H9 (cell line): ENCODE measurements at regions not wholly inside any gene's neighbourhood (a gene's known extent, or its start where the extent isn't known, plus 50 kb on each side); places are given as distances from the start of the nearest gene placed in this dataset.

ENCODE experiments used
- DNase-seq: peaks from one replicate; pipeline ENCODE4 v3.0.0-alpha.2; 2017
- H2AFZ ChIP-seq: one replicate; pipeline ENCODE4 v1.6.1; 2013; ENCODE audit warnings: mild to moderate bottlenecking, low read length, control low read depth, moderate library complexity
- H2AK5ac ChIP-seq: 2 replicates; pipeline ENCODE4 v1.6.1; 2013; ENCODE audit warnings: low read length, control low read depth, mixed read lengths; ENCODE audit not compliant: insufficient read length
- H2BK120ac ChIP-seq: one replicate; pipeline ENCODE4 v1.6.1; 2013; ENCODE audit warnings: low read depth, mild to moderate bottlenecking, low read length, control low read depth, inconsistent platforms; ENCODE audit not compliant: poor library complexity, severe bottlenecking
- H2BK12ac ChIP-seq: 2 replicates; pipeline ENCODE4 v1.6.1; 2013; ENCODE audit warnings: low read length, control low read depth, mixed read lengths, low read depth; ENCODE audit not compliant: insufficient read length
- H2BK15ac ChIP-seq: 2 replicates; pipeline ENCODE4 v1.6.1; 2013; ENCODE audit warnings: low read depth, low read length, control low read depth
- H2BK20ac ChIP-seq: one replicate; pipeline ENCODE4 v1.6.1; 2013; ENCODE audit warnings: low read depth, mild to moderate bottlenecking, low read length, control low read depth, inconsistent platforms; ENCODE audit not compliant: poor library complexity, severe bottlenecking
- H2BK5ac ChIP-seq: 2 replicates; pipeline ENCODE4 v1.6.1; 2013; ENCODE audit warnings: low read length, control low read depth, mixed read lengths; ENCODE audit not compliant: insufficient read length
- H3K14ac ChIP-seq: 2 replicates; pipeline ENCODE4 v1.6.1; 2013; ENCODE audit warnings: low read length, control low read depth; ENCODE audit not compliant: insufficient read depth
- H3K18ac ChIP-seq: 2 replicates; pipeline ENCODE4 v1.6.1; 2013; ENCODE audit warnings: low read depth, mild to moderate bottlenecking, mixed read lengths, low read length, control low read depth; ENCODE audit not compliant: insufficient read length
- H3K23ac ChIP-seq: 2 replicates; pipeline ENCODE4 v1.6.1; 2013; ENCODE audit warnings: low read length, control low read depth, mixed read lengths, low read depth; ENCODE audit not compliant: insufficient read length
- H3K23me2 ChIP-seq: 2 replicates; pipeline ENCODE4 v1.6.1; 2013; ENCODE audit warnings: low read depth, mild to moderate bottlenecking, mixed read lengths, low read length, control low read depth; ENCODE audit not compliant: insufficient read length, poor library complexity, severe bottlenecking
- H3K27ac ChIP-seq: 2 replicates; pipeline ENCODE4 v1.5.1; 2013; ENCODE audit warnings: low read length, control low read depth, mixed read lengths, low read depth; ENCODE audit not compliant: insufficient read length
- H3K27me3 ChIP-seq: 2 replicates; pipeline ENCODE4 v1.6.1; 2013; ENCODE audit warnings: low read length, control low read depth, inconsistent platforms; ENCODE audit not compliant: insufficient read depth
- H3K4ac ChIP-seq: 2 replicates; pipeline ENCODE4 v1.6.1; 2013; ENCODE audit warnings: low read depth, mild to moderate bottlenecking, control low read depth, inconsistent platforms, low read length, moderate library complexity
- H3K4me1 ChIP-seq: 2 replicates; pipeline ENCODE4 v1.6.1; 2013; ENCODE audit warnings: low read length, control low read depth, inconsistent platforms; ENCODE audit not compliant: insufficient read depth
- H3K4me2 ChIP-seq: 2 replicates; pipeline ENCODE4 v1.6.1; 2013; ENCODE audit warnings: low read length, control low read depth, mixed read lengths; ENCODE audit not compliant: insufficient read length, insufficient read depth
- H3K56ac ChIP-seq: 2 replicates; pipeline ENCODE4 v1.6.1; 2013; ENCODE audit warnings: low read depth, mild to moderate bottlenecking, mixed read lengths, low read length, control low read depth; ENCODE audit not compliant: insufficient read length
- H3K79me1 ChIP-seq: 2 replicates; pipeline ENCODE4 v1.6.1; 2013; ENCODE audit warnings: low read depth, mild to moderate bottlenecking, moderate library complexity, low read length, control low read depth, inconsistent platforms; ENCODE audit not compliant: insufficient read depth, poor library complexity, severe bottlenecking
- H3K79me2 ChIP-seq: 2 replicates; pipeline ENCODE4 v1.6.1; 2013; ENCODE audit warnings: low read length, control low read depth, inconsistent platforms; ENCODE audit not compliant: insufficient read depth
- H3K9ac ChIP-seq: 2 replicates; pipeline ENCODE4 v1.6.1; 2013; ENCODE audit warnings: low read length, control low read depth, mixed read lengths; ENCODE audit not compliant: insufficient read length; ENCODE audit errors: extremely low read depth
- H3K9me3 ChIP-seq: one replicate; pipeline ENCODE4 v1.6.1; 2013; ENCODE audit warnings: low read depth, low read length, inconsistent platforms; ENCODE audit not compliant: control insufficient read depth
- H3T11ph ChIP-seq: one replicate; pipeline ENCODE4 v1.6.1; 2013; ENCODE audit warnings: mild to moderate bottlenecking, low read length, control low read depth, inconsistent platforms
- H4K20me1 ChIP-seq: one replicate; pipeline ENCODE4 v1.6.1; 2013; ENCODE audit not compliant: control insufficient read depth, insufficient read length, insufficient read depth
- H4K5ac ChIP-seq: 2 replicates; pipeline ENCODE4 v1.6.1; 2013; ENCODE audit warnings: low read depth, mild to moderate bottlenecking, mixed read lengths, low read length, control low read depth; ENCODE audit not compliant: insufficient read length
- H4K8ac ChIP-seq: replicated peaks from 2 replicates; pipeline ENCODE4 v1.6.1; 2013; ENCODE audit warnings: low read length, control low read depth, mixed read lengths, low read depth; ENCODE audit not compliant: insufficient read length
- H4K91ac ChIP-seq: 2 replicates; pipeline ENCODE4 v1.6.1; 2013; ENCODE audit warnings: low read depth, mild to moderate bottlenecking, moderate library complexity, mixed read lengths, low read length, control low read depth; ENCODE audit not compliant: insufficient read length
- H3K27ac Mint-ChIP-seq, 3 experiments: 2 replicates in 2 of 3; 3 replicates in 1 of 3; pipeline ENCODE4 v1.8.0; 2020 to 2021; ENCODE audit warnings: mixed read lengths in 3 of 3, mild to moderate bottlenecking in 1 of 3, moderate library complexity in 1 of 3
- H3K27me3 Mint-ChIP-seq: 2 replicates; pipeline ENCODE4 v1.8.0; 2021; ENCODE audit warnings: low read depth, mild to moderate bottlenecking, moderate library complexity, mixed read lengths
- H3K36me3 Mint-ChIP-seq, 3 experiments: 2 replicates in 2 of 3; 3 replicates in 1 of 3; pipeline ENCODE4 v1.8.0; 2020 to 2021; ENCODE audit warnings: low read depth in 3 of 3, mixed read lengths in 3 of 3; ENCODE audit not compliant: insufficient read depth in 1 of 3
- H3K4me1 Mint-ChIP-seq, 2 experiments: 2 replicates each; pipeline ENCODE4 v1.8.0; 2020; ENCODE audit warnings: mixed read lengths in 2 of 2
- H3K4me3 Mint-ChIP-seq, 2 experiments: 2 replicates in 1 of 2; 3 replicates in 1 of 2; pipeline ENCODE4 v1.8.0; 2020 to 2021; ENCODE audit warnings: mild to moderate bottlenecking in 2 of 2, mixed read lengths in 2 of 2, moderate library complexity in 1 of 2
- H3K9me3 Mint-ChIP-seq, 2 experiments: 2 replicates in 1 of 2; 3 replicates in 1 of 2; pipeline ENCODE4 v1.8.0; 2020; ENCODE audit warnings: mild to moderate bottlenecking in 2 of 2, mixed read lengths in 2 of 2, moderate library complexity in 1 of 2
- WGBS: extraction: QIAGEN DNeasy Blood & Tissue Kit; methylation state at CpG from one replicate; pipeline ENCODE4 v1.1.7; 2013; ENCODE audit warnings: missing lambda C conversion rate, low lambda C conversion rate, mixed read lengths; ENCODE audit not compliant: insufficient read length; ENCODE audit errors: extremely low coverage; 5-methylcytosine and 5-hydroxymethylcytosine counted together
- TF ChIP-seq, protein P1 (sequence below): fragments of 200-600 bp; sonication (generic); conservative IDR thresholded peaks from 3 replicates; pipeline ENCODE4 v1.8.0; 2021; ENCODE audit warnings: antibody characterized with exemption, mild to moderate bottlenecking

DNA sequence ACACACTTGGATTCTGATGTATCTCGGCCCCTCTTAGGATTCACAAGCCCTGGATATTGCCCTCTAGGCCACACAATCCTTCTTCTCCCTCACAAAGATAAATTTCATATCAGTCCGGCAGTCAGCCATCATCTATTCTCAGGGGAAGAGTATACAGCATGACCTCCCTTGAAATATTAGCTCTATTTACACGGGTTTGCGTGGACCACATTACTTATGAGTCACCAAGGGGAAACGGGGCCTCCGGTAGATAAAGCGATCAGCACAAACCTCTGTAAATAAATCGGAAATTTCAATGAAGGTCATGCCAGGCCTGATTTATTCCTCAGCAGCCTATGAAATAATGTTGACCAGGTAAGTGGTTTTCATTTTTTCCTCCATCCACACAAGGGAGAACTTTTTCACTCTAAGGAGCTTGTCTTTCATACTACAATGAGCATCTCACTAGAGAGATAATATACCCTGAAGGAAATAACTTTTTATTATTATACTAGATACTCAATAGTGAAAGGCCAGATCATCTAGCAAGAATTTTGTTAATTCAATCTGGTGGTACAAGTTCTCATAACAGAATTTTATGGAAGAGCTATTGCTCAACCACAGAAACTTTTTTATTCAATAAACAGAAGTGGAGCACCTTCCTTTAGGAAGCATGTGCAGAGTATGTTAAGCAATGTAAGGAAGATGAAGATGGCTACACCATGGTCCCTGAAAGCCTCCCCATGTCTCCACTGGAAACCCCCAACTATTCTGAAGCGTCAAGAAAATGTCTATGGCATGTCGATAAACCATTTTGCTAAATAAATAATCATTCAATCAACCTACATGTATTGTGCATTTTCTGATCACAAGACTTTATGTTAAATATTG, 125.2 kb upstream of the PIK3C3 start:
- no peaks in the 10 kb centered on the region for H3K36me3 Mint-ChIP-seq
- WGBS: no CpG with 5 or more reads among the region's 10 CpGs

More for the DNA sequence above, 125.2 kb upstream of the PIK3C3 start:
- Histone ChIP-seq H2BK120ac (no peak overlapping the region), H3K79me2 (no peaks in the 10 kb centered on the region), H4K91ac (no peak overlapping the region), H2BK5ac (no peak overlapping the region), H3K14ac (no peak overlapping the region), H3K9ac (no peak overlapping the region), H2AFZ (no peak overlapping the region), H3K4ac (no peak overlapping the region), H4K8ac (no peak overlapping the region), H3K18ac (no peak overlapping the region), H2AK5ac (no peak overlapping the region), H3K27me3 (no peaks in the 10 kb centered on the region), H3K4me2 (no peak overlapping the region), H3K23me2 (no peaks in the 10 kb centered on the region), H3K9me3 (no peaks in the 10 kb centered on the region), H4K20me1 (no peaks in the 10 kb centered on the region), H3K23ac (no peak overlapping the region), H3K56ac (no peak overlapping the region), H3K27ac (no peak overlapping the region), H3T11ph (no peak overlapping the region), H3K4me1 (no peaks in the 10 kb centered on the region), H2BK20ac (no peak overlapping the region), H2BK15ac (no peak overlapping the region), H2BK12ac (no peak overlapping the region), H4K5ac (no peak overlapping the region), H3K79me1 (no peaks in the 10 kb centered on the region)
- H3K4me1 Mint-ChIP-seq: peaks cover 10 to 11% of the 10 kb centered on the region in 2 experiments
- no peaks in the 10 kb centered on the region for H3K9me3 Mint-ChIP-seq
- no peak for DNase-seq
- no peaks in the 10 kb centered on the region for H3K27me3 Mint-ChIP-seq
- TF ChIP-seq, protein P1, sequence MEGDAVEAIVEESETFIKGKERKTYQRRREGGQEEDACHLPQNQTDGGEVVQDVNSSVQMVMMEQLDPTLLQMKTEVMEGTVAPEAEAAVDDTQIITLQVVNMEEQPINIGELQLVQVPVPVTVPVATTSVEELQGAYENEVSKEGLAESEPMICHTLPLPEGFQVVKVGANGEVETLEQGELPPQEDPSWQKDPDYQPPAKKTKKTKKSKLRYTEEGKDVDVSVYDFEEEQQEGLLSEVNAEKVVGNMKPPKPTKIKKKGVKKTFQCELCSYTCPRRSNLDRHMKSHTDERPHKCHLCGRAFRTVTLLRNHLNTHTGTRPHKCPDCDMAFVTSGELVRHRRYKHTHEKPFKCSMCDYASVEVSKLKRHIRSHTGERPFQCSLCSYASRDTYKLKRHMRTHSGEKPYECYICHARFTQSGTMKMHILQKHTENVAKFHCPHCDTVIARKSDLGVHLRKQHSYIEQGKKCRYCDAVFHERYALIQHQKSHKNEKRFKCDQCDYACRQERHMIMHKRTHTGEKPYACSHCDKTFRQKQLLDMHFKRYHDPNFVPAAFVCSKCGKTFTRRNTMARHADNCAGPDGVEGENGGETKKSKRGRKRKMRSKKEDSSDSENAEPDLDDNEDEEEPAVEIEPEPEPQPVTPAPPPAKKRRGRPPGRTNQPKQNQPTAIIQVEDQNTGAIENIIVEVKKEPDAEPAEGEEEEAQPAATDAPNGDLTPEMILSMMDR: no peak
- no peak overlapping the region for H3K4me3 Mint-ChIP-seq
- H3K27ac Mint-ChIP-seq: no peak overlapping the region
